Lower lobe of right lung (tissue), 2 donors: ENCODE measurements at regions not wholly inside any gene's neighbourhood (a gene's known extent, or its start where the extent isn't known, plus 50 kb on each side); places are given as distances from the start of the nearest gene placed in this dataset.

ENCODE experiments used
- ATAC-seq, 2 donors: fragments of 200-7000 bp; cut with Tn5 transposase; one replicate each; pipeline ENCODE4 v1.9.1; 2020 to 2022; ENCODE audit warnings: mild to moderate bottlenecking in 2 of 2, moderate library complexity in 2 of 2
- DNase-seq: peaks from one replicate; pipeline ENCODE4 v3.0.0-alpha.2; 2020
- H3K27ac ChIP-seq: fragments of 200-600 bp; one replicate; pipeline ENCODE4 v1.8.0; 2022
- H3K27me3 ChIP-seq: fragments of 200-600 bp; one replicate; pipeline ENCODE4 v1.8.0; 2022; ENCODE audit warnings: low read depth
- H3K36me3 ChIP-seq: fragments of 200-600 bp; one replicate; pipeline ENCODE4 v1.8.0; 2022; ENCODE audit warnings: mild to moderate bottlenecking
- H3K4me1 ChIP-seq: fragments of 200-600 bp; one replicate; pipeline ENCODE4 v1.8.0; 2022
- H3K4me3 ChIP-seq: fragments of 200-600 bp; one replicate; pipeline ENCODE4 v1.8.0; 2022; ENCODE audit warnings: mild to moderate bottlenecking
- H3K9me3 ChIP-seq: fragments of 200-600 bp; one replicate; pipeline ENCODE4 v1.8.0; 2022
- intact Hi-C: fragments of 100-400 bp; cut with DNase I; formaldehyde crosslinking; loops from one replicate; pipeline ENCODE4 v1.11.0; 2022
- TF ChIP-seq, protein P1 (sequence below): fragments of 200-600 bp; IDR thresholded peaks from one replicate; pipeline ENCODE4 v1.8.0; 2022; ENCODE audit warnings: antibody characterized with exemption, mild to moderate bottlenecking
- donor health status: DM: no; HTN: yes; CAD: no; lungs with severe emphysema.

DNA sequence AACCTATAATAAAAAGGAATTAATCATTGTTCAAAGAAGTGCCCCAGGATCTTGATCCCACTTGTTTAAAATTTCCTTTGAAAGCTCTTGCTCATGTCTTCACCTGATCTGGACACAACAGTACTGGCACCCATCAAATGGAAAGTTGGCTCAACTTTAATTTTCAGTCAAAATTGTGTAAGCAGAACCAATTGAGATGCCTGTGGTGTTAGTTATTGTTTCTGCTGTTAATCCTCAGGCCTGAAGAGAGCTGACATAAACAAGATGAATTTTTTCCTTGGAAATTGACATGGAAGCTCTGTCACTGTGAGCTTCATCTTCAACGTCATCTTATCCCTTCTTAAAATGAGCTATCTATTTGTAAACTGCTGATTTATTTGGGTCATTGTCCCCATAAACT is 88.3 kb upstream of the TNFSF4 start:
- ATAC-seq = no peak
- H3K27me3 ChIP-seq = no peaks in the 10 kb centered on the region
- H3K4me1 ChIP-seq = no peaks in the 10 kb centered on the region
- intact Hi-C loops = no loop called here
- H3K36me3 ChIP-seq = no peaks in the 10 kb centered on the region
- no peak overlapping the region for H3K4me3 ChIP-seq
- H3K27ac ChIP-seq = no peak overlapping the region
- TF ChIP-seq, protein P1, sequence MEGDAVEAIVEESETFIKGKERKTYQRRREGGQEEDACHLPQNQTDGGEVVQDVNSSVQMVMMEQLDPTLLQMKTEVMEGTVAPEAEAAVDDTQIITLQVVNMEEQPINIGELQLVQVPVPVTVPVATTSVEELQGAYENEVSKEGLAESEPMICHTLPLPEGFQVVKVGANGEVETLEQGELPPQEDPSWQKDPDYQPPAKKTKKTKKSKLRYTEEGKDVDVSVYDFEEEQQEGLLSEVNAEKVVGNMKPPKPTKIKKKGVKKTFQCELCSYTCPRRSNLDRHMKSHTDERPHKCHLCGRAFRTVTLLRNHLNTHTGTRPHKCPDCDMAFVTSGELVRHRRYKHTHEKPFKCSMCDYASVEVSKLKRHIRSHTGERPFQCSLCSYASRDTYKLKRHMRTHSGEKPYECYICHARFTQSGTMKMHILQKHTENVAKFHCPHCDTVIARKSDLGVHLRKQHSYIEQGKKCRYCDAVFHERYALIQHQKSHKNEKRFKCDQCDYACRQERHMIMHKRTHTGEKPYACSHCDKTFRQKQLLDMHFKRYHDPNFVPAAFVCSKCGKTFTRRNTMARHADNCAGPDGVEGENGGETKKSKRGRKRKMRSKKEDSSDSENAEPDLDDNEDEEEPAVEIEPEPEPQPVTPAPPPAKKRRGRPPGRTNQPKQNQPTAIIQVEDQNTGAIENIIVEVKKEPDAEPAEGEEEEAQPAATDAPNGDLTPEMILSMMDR = no peak
- H3K9me3 ChIP-seq = peaks cover 3% of the 10 kb centered on the region
- no peak for DNase-seq

DNA sequence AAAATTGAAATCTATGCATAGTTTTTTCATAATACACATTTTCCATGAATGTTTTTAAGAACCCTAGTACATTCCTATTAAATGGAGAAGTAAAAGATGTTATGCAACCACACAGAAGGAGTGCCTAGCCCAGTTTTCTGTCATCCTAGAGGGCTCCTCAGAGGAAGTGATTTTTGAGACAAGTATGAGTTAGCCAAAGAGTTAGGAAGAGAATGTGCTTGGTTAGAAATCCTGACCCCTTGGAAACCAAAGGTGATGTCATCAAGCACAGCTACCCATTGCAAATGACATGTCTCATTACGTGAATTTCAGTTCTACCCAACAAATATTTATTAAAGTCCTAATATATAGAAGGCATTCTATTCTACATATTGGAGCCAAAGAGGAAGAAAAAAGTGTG is 88.9 kb upstream of the TNFSF4 start:
- TF ChIP-seq, protein P1 = no peak
- H3K36me3 ChIP-seq = no peaks in the 10 kb centered on the region
- peaks cover 3% of the 10 kb centered on the region for H3K9me3 ChIP-seq
- intact Hi-C loops = no loop called here
- no peaks in the 10 kb centered on the region for H3K27me3 ChIP-seq
- H3K27ac ChIP-seq = no peak overlapping the region
- no peak overlapping the region for H3K4me3 ChIP-seq
- no peaks in the 10 kb centered on the region for H3K4me1 ChIP-seq
- no peak for DNase-seq
- peak in 1 of 2 donors; percentile 55 for ATAC-seq

DNA sequence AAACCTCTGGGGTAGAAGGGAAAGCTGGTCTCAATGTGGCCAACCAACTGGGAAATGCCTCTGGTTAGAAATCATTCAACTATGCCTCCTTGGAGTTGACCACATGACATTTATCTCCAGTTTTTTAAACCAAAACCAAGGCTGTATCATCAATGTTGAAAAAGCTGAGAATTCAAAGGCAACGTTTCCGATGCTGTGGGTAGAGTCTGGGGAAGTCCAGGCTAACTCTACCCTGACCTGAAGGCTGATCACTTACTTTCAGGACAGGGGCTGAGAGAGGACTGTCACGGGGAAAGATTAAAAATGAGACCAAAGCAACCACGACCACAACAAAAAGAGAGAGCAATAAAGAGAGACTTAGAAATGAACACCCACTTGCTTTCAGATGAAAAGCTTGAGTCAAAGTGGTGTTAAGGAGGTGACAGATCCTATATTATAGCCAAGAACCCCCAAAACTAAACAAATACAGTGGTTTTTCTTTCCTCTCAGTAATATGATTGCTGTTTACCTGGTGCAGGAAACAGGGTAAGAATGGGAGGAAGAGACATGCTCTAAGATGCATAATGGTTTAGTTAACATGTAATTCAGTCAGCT is 90.8 kb upstream of the TNFSF4 start:
- Histone ChIP-seq H3K27me3 (no peaks in the 10 kb centered on the region), H3K9me3 (peaks cover 2% of the 10 kb centered on the region), H3K27ac (no peak overlapping the region), H3K4me3 (no peak overlapping the region), H3K4me1 (no peaks in the 10 kb centered on the region), H3K36me3 (no peaks in the 10 kb centered on the region)
- TF ChIP-seq, protein P1 = no peak
- DNase-seq (no peak), ATAC-seq (no peak)
- intact Hi-C loops = no loop called here

DNA sequence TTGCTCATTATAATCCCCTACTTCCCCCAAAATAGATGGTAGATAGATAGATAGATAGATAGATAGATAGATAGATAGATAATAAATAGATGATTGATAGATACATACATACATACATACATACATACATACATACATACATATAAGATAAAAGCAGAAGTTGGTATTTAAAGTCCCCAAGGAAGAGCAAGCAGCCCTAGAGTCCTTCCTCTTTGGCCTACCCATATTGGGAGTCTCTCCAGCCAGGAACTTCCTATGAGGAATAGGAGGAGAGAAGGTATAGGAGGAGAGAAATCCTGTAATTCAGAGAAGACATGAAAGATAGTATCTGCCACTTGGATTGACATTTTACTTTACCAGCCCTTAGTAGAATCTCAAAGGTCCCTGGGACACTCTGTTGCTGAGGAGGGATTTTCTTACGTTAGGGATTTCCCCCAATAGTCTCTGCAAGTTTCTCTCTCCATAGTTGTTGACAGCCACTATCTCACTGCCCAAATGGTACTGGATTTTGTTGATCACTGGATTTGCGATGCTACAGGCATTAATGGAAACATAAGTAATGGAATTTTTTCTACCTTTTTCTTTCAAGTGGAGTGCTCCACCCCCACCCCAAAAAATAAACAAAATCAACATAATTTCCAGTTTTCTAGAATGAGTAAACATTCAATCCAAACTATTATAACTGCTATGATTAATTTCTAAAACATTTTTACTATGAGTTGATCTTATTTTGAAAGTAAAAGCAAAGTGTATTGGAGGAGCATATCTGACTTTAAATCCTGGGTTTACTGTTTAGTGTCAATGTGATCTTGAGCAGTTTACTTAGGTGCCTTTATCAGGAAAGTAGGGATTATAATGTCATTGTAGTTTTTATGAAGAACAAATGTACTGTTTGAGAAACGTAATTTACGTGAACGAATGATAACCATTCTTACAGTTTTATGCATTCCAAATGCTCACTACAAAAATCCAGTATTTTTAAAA is 93.2 kb upstream of the TNFSF4 start:
- Histone ChIP-seq H3K4me3 (no peak overlapping the region), H3K27me3 (no peaks in the 10 kb centered on the region), H3K27ac (no peak overlapping the region), H3K9me3 (no peaks in the 10 kb centered on the region), H3K36me3 (no peaks in the 10 kb centered on the region), H3K4me1 (no peaks in the 10 kb centered on the region)
- intact Hi-C loops = no loop called here
- TF ChIP-seq, protein P1 = no peak
- ATAC-seq = no peak
- no peak for DNase-seq

DNA sequence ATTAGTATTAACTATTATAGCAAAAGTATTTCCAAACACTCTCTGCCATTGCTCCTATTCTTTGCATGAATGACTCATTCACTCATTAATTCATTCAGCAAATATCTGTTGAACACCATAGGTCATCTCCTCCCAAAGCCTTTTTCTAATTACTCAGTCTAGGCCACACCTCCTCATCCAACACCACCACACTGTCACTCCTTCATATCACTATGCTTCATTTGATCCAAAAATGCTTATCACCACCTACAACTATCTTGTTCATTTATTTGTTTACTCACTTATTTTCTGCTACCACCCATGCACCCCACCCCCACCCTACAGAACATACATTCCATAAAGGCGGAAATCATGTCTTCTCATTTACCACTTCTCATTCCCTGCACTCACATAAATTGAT is 94.4 kb upstream of the TNFSF4 start:
- intact Hi-C loops = no loop called here

More for the DNA sequence above, 94.4 kb upstream of the TNFSF4 start:
- TF ChIP-seq, protein P1 = no peak
- DNase-seq (no peak), ATAC-seq (no peak)
- no peaks in the 10 kb centered on the region for H3K36me3 ChIP-seq
- H3K27me3 ChIP-seq = no peaks in the 10 kb centered on the region
- H3K4me1 ChIP-seq = no peaks in the 10 kb centered on the region
- H3K27ac ChIP-seq = no peak overlapping the region
- no peaks in the 10 kb centered on the region for H3K9me3 ChIP-seq
- no peak overlapping the region for H3K4me3 ChIP-seq
